HepG2 (cell line): ENCODE measurements at regions not wholly inside any gene's neighbourhood (a gene's known extent, or its start where the extent isn't known, plus 50 kb on each side); places are given as distances from the start of the nearest gene placed in this dataset.

Experiments used
- ATAC-seq: fragments of 200-7000 bp; cut with Tn5 transposase; 3 replicates; pipeline ENCODE4 v1.9.1; 2020; ENCODE audit warnings: mild to moderate bottlenecking, moderate library complexity
- BruUV-seq: library from RNA; stranded (reverse); fragments of 400-500 nt; replicated peaks from 2 replicates; lab custom pipeline; 2021; lab: Mats Ljungman, UMichigan
- CTCF ChIA-PET: fragments of 300-600 bp; formaldehyde crosslinking; extraction: SDS; loops from one replicate; lab custom pipeline; 2021; ENCODE audit warnings: low total read pairs, inconsistent platforms, low intra/inter-chr PET ratio; lab: Yijun Ruan, JAX
- POLR2A ChIA-PET: fragments of 350-600 bp; sonication (Branson Sonifier 250); formaldehyde crosslinking; loops from one replicate; lab custom pipeline; 2020; ENCODE audit warnings: antibody characterized with exemption, inconsistent platforms; lab: Yijun Ruan, JAX
- DNase-seq: peaks from one replicate; pipeline ENCODE4 v3.0.0-alpha.2; 2015; ENCODE audit warnings: low spot score
- FAIRE-seq: peaks from 3 replicates; lab custom pipeline; 2011; peaks lifted over from hg19 to GRCh38; lab: Jason Lieb, UNC
- H2AFZ ChIP-seq: one replicate; pipeline ENCODE4 v1.6.1; 2011; ENCODE audit warnings: low read length, inconsistent platforms
- H3K27ac ChIP-seq: fragments of 300-600 bp; 3 replicates; pipeline ENCODE4 v1.8.0; 2011; ENCODE audit warnings: mixed run types, mild to moderate bottlenecking, mixed read lengths, low read length, inconsistent platforms; ENCODE audit not compliant: insufficient read depth; ENCODE audit errors: extremely low read length
- H3K27me3 ChIP-seq, 2 experiments: fragments of 200-600 bp in 1 of 2; 2 replicates in 1 of 2; 3 replicates in 1 of 2; pipeline versions ENCODE4 v1.6.0 to v1.8.0; 2011; ENCODE audit warnings: low read length in 2 of 2, mild to moderate bottlenecking in 2 of 2, moderate library complexity in 2 of 2, inconsistent platforms in 1 of 2; ENCODE audit not compliant: insufficient read depth in 2 of 2, control insufficient read depth in 1 of 2
- H3K36me3 ChIP-seq, 2 experiments: fragments of 200-600 bp in 1 of 2; replicated peaks in 1 of 2; 2 replicates in 1 of 2; 3 replicates in 1 of 2; pipeline versions ENCODE4 v1.5.1 to v1.8.0; 2011; ENCODE audit warnings: low read length in 2 of 2, inconsistent platforms in 1 of 2; ENCODE audit not compliant: insufficient read depth in 2 of 2, control insufficient read depth in 1 of 2
- H3K4me1 ChIP-seq: 2 replicates; pipeline ENCODE4 v1.5.1; 2012; ENCODE audit warnings: low read length, inconsistent platforms; ENCODE audit not compliant: insufficient read depth
- H3K4me2 ChIP-seq: 2 replicates; pipeline ENCODE4 v1.6.0; 2011; ENCODE audit warnings: low read depth, low read length, inconsistent platforms
- H3K4me3 ChIP-seq, 3 experiments: fragments of 200-600 bp in 1 of 3; sonication (generic), shearing (Covaris generic) in 1 of 3; replicated peaks in 1 of 3; 2 replicates each; pipeline ENCODE4 v1.5.1; 2011 to 2016; ENCODE audit warnings: low read length in 3 of 3, inconsistent platforms in 2 of 3, low read depth in 2 of 3, mild to moderate bottlenecking in 2 of 3, control low read depth in 1 of 3, mixed read lengths in 1 of 3; ENCODE audit not compliant: insufficient read depth in 1 of 3
- H3K79me2 ChIP-seq: one replicate; pipeline ENCODE4 v1.6.1; 2011; ENCODE audit warnings: low read length, inconsistent platforms; ENCODE audit not compliant: insufficient read depth
- H3K9ac ChIP-seq: 2 replicates; pipeline ENCODE4 v1.6.0; 2011; ENCODE audit warnings: mild to moderate bottlenecking, low read depth, low read length, inconsistent platforms; ENCODE audit not compliant: insufficient read depth
- H3K9me3 ChIP-seq: 2 replicates; pipeline ENCODE4 v1.5.1; 2012; ENCODE audit warnings: mild to moderate bottlenecking, low read length
- H4K20me1 ChIP-seq: 2 replicates; pipeline ENCODE4 v1.6.0; 2011; ENCODE audit warnings: inconsistent platforms, mild to moderate bottlenecking, low read length, moderate library complexity; ENCODE audit not compliant: insufficient read depth
- PPARG ChIP-seq: conservative IDR thresholded peaks from 2 replicates; pipeline ENCODE4 v1.6.1; 2016; ENCODE audit warnings: missing biosample characterization, missing genetic modification reagents
- RBM22 ChIP-seq: fragments of 200-400 bp; formaldehyde crosslinking; optimal IDR thresholded peaks from 2 replicates; pipeline ENCODE3; 2017; ENCODE audit warnings: mild to moderate bottlenecking, low read length, moderate library complexity
- TBL1XR1 ChIP-seq: fragments of 150-350 bp; IDR thresholded peaks from 2 replicates; pipeline ENCODE4 v1.6.1; 2014; ENCODE audit warnings: borderline replicate concordance, low read length; ENCODE audit not compliant: partially characterized antibody
- THYN1 ChIP-seq: sonication (generic); formaldehyde crosslinking; IDR thresholded peaks from 2 replicates; pipeline ENCODE4 v1.8.1; 2023; ENCODE audit warnings: low read depth, mild to moderate bottlenecking, moderate library complexity, missing genetic modification reagents, borderline replicate concordance
- ZC3H4 ChIP-seq: sonication (generic); formaldehyde crosslinking; IDR thresholded peaks from 2 replicates; pipeline ENCODE4 v1.4.0; 2020; ENCODE audit warnings: missing genetic modification reagents, borderline replicate concordance
- ZNF205 ChIP-seq: IDR thresholded peaks from 2 replicates; pipeline ENCODE4 v1.6.1; 2018; ENCODE audit warnings: missing biosample characterization, missing genetic modification reagents
- ZNF75D ChIP-seq: sonication (generic); formaldehyde crosslinking; IDR thresholded peaks from 2 replicates; pipeline ENCODE4 v1.8.1; 2023; ENCODE audit warnings: missing genetic modification reagents, mild to moderate bottlenecking, borderline replicate concordance
- ZNF792 ChIP-seq: IDR thresholded peaks from 2 replicates; pipeline ENCODE4 v1.6.1; 2016
- ZNF839 ChIP-seq: sonication (generic); formaldehyde crosslinking; IDR thresholded peaks from 2 replicates; pipeline ENCODE4 v1.4.0; 2020; ENCODE audit warnings: missing genetic modification reagents, mild to moderate bottlenecking, borderline replicate concordance
- ZSCAN25 ChIP-seq: sonication (generic); formaldehyde crosslinking; IDR thresholded peaks from 2 replicates; pipeline ENCODE4 v1.8.0; 2022; ENCODE audit warnings: mild to moderate bottlenecking, missing genetic modification reagents
- WGBS: methylation state at CpG from one replicate; pipeline ENCODE4 v1.1.6; 2017; ENCODE audit warnings: low lambda C conversion rate; 5-methylcytosine and 5-hydroxymethylcytosine counted together
- in situ Hi-C: cut with HindIII; loops from 2 replicates; pipeline ENCODE4 v1.10.0; 2017; ENCODE audit warnings: low pct_unique_long_range_greater_than_20kb; ENCODE audit not compliant: extremely low pct_ligation_motif_present
- intact Hi-C: fragments of 100-400 bp; cut with micrococcal nuclease; formaldehyde crosslinking; loops from one replicate; pipeline ENCODE4 v1.10.0; 2022; ENCODE audit not compliant: unreplicated experiment
- TF ChIP-seq, protein P1 (sequence below): sonication (generic); formaldehyde crosslinking; IDR thresholded peaks from 2 replicates; pipeline ENCODE4 v1.4.0; 2020; ENCODE audit warnings: mild to moderate bottlenecking, missing genetic modification reagents
- TF ChIP-seq, protein P2 (sequence below): sonication (generic); formaldehyde crosslinking; IDR thresholded peaks from 2 replicates; pipeline ENCODE4 v1.4.0; 2020; ENCODE audit warnings: missing genetic modification reagents
- TF ChIP-seq, protein P3 (sequence below): sonication (generic); formaldehyde crosslinking; IDR thresholded peaks from 2 replicates; pipeline ENCODE4 v1.5.0; 2020; ENCODE audit warnings: missing genetic modification reagents

DNA sequence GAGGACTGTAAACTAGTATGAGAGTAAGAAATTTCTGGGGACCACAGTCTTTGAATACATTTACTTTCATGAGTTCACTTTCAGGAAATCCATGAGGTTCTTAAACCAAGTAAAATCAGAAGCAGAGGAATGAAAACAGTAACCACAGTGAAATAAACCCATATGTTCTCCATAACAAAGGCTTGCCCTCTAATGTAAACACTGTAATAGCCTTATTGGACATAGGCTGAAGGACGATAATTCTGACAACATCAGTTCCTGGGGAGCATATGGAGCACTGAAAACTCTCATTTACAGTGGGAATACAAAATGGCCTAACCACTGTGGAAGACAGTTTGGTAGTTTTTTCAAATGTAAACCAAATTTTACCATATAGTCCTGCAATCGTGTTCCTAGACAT, 965.8 kb downstream of the NSUN3 start:
- no peak for ATAC-seq

More for the DNA sequence above, 965.8 kb downstream of the NSUN3 start:
- FAIRE-seq (no peak), DNase-seq (no peak)
- intact Hi-C loops, result no loop called here
- WGBS, result 0% methylated on average over 2 of the region's 2 CpGs
- no TSS peak for BruUV-seq
- in situ Hi-C loops, result no loop called here
- POLR2A ChIA-PET, result no interaction called here
- Histone ChIP-seq H3K4me1 (no peaks in the 10 kb centered on the region), H3K36me3 (no peaks in the 10 kb centered on the region), H3K27me3 (no peaks in the 10 kb centered on the region), H2AFZ (no peak overlapping the region), H3K27ac (no peak overlapping the region), H4K20me1 (no peaks in the 10 kb centered on the region), H3K4me3 (no peak overlapping the region), H3K9ac (no peak overlapping the region), H3K79me2 (no peaks in the 10 kb centered on the region), H3K9me3 (no peaks in the 10 kb centered on the region), H3K4me2 (no peak overlapping the region)
- TF ChIP-seq ZNF792, result no peak
- TF ChIP-seq, protein P1, sequence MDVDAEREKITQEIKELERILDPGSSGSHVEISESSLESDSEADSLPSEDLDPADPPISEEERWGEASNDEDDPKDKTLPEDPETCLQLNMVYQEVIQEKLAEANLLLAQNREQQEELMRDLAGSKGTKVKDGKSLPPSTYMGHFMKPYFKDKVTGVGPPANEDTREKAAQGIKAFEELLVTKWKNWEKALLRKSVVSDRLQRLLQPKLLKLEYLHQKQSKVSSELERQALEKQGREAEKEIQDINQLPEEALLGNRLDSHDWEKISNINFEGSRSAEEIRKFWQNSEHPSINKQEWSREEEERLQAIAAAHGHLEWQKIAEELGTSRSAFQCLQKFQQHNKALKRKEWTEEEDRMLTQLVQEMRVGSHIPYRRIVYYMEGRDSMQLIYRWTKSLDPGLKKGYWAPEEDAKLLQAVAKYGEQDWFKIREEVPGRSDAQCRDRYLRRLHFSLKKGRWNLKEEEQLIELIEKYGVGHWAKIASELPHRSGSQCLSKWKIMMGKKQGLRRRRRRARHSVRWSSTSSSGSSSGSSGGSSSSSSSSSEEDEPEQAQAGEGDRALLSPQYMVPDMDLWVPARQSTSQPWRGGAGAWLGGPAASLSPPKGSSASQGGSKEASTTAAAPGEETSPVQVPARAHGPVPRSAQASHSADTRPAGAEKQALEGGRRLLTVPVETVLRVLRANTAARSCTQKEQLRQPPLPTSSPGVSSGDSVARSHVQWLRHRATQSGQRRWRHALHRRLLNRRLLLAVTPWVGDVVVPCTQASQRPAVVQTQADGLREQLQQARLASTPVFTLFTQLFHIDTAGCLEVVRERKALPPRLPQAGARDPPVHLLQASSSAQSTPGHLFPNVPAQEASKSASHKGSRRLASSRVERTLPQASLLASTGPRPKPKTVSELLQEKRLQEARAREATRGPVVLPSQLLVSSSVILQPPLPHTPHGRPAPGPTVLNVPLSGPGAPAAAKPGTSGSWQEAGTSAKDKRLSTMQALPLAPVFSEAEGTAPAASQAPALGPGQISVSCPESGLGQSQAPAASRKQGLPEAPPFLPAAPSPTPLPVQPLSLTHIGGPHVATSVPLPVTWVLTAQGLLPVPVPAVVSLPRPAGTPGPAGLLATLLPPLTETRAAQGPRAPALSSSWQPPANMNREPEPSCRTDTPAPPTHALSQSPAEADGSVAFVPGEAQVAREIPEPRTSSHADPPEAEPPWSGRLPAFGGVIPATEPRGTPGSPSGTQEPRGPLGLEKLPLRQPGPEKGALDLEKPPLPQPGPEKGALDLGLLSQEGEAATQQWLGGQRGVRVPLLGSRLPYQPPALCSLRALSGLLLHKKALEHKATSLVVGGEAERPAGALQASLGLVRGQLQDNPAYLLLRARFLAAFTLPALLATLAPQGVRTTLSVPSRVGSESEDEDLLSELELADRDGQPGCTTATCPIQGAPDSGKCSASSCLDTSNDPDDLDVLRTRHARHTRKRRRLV, result no peak
- no peak for TF ChIP-seq ZNF75D (CRISPR knock-in tag)
- no peak for TF ChIP-seq ZSCAN25 (CRISPR knock-in tag)
- no peak for TF ChIP-seq ZNF839 (CRISPR knock-in tag)
- TF ChIP-seq, protein P2, sequence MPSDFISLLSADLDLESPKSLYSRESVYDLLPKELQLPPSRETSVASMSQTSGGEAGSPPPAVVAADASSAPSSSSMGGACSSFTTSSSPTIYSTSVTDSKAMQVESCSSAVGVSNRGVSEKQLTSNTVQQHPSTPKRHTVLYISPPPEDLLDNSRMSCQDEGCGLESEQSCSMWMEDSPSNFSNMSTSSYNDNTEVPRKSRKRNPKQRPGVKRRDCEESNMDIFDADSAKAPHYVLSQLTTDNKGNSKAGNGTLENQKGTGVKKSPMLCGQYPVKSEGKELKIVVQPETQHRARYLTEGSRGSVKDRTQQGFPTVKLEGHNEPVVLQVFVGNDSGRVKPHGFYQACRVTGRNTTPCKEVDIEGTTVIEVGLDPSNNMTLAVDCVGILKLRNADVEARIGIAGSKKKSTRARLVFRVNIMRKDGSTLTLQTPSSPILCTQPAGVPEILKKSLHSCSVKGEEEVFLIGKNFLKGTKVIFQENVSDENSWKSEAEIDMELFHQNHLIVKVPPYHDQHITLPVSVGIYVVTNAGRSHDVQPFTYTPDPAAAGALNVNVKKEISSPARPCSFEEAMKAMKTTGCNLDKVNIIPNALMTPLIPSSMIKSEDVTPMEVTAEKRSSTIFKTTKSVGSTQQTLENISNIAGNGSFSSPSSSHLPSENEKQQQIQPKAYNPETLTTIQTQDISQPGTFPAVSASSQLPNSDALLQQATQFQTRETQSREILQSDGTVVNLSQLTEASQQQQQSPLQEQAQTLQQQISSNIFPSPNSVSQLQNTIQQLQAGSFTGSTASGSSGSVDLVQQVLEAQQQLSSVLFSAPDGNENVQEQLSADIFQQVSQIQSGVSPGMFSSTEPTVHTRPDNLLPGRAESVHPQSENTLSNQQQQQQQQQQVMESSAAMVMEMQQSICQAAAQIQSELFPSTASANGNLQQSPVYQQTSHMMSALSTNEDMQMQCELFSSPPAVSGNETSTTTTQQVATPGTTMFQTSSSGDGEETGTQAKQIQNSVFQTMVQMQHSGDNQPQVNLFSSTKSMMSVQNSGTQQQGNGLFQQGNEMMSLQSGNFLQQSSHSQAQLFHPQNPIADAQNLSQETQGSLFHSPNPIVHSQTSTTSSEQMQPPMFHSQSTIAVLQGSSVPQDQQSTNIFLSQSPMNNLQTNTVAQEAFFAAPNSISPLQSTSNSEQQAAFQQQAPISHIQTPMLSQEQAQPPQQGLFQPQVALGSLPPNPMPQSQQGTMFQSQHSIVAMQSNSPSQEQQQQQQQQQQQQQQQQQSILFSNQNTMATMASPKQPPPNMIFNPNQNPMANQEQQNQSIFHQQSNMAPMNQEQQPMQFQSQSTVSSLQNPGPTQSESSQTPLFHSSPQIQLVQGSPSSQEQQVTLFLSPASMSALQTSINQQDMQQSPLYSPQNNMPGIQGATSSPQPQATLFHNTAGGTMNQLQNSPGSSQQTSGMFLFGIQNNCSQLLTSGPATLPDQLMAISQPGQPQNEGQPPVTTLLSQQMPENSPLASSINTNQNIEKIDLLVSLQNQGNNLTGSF (CRISPR knock-in tag), result no peak
- TF ChIP-seq, protein P3, sequence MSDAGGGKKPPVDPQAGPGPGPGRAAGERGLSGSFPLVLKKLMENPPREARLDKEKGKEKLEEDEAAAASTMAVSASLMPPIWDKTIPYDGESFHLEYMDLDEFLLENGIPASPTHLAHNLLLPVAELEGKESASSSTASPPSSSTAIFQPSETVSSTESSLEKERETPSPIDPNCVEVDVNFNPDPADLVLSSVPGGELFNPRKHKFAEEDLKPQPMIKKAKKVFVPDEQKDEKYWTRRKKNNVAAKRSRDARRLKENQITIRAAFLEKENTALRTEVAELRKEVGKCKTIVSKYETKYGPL (CRISPR knock-in tag), result no peak
- TF ChIP-seq PPARG, result no peak
- TF ChIP-seq THYN1 (CRISPR knock-in tag), result no peak
- TF ChIP-seq ZC3H4 (CRISPR knock-in tag), result no peak
- no peak for TF ChIP-seq TBL1XR1
- TF ChIP-seq ZNF205 (CRISPR knock-in tag), result no peak
- TF ChIP-seq RBM22, result no peak
- CTCF ChIA-PET, result no interaction called here
